Astrocyte (in vitro differentiated cells and primary cell): ENCODE measurements at regions not wholly inside any gene's neighbourhood (a gene's known extent, or its start where the extent isn't known, plus 50 kb on each side); places are given as distances from the start of the nearest gene placed in this dataset.

Source experiments
- DNase-seq: peaks from one replicate; pipeline ENCODE4 v3.0.0-alpha.2; 2010; ENCODE audit warnings: low read depth
- FAIRE-seq: peaks from 2 replicates; lab custom pipeline; 2011; peaks lifted over from hg19 to GRCh38; lab: Jason Lieb, UNC
- H2AFZ ChIP-seq: 2 replicates; pipeline ENCODE4 v1.6.0; 2012; ENCODE audit warnings: low read depth, low read length, inconsistent platforms
- H3K27ac ChIP-seq: 2 replicates; pipeline ENCODE4 v1.5.1; 2011; ENCODE audit warnings: low read depth, low read length, inconsistent platforms
- H3K27me3 ChIP-seq: 2 replicates; pipeline ENCODE4 v1.6.0; 2011; ENCODE audit warnings: low read length, inconsistent platforms; ENCODE audit not compliant: insufficient read depth
- H3K36me3 ChIP-seq: 2 replicates; pipeline ENCODE4 v1.5.1; 2011; ENCODE audit warnings: low read length, inconsistent platforms; ENCODE audit not compliant: insufficient read depth
- H3K4me1 ChIP-seq: 2 replicates; pipeline ENCODE4 v1.5.1; 2011; ENCODE audit warnings: low read length, inconsistent platforms; ENCODE audit not compliant: insufficient read depth
- H3K4me2 ChIP-seq: 2 replicates; pipeline ENCODE4 v1.6.0; 2012; ENCODE audit warnings: low read length, inconsistent platforms
- H3K4me3 ChIP-seq: 2 replicates; pipeline ENCODE4 v1.5.1; 2011; ENCODE audit warnings: low read depth, mild to moderate bottlenecking, low read length, inconsistent platforms; ENCODE audit not compliant: insufficient read depth
- H3K79me2 ChIP-seq: 2 replicates; pipeline ENCODE4 v1.6.0; 2012; ENCODE audit warnings: mild to moderate bottlenecking, low read length, inconsistent platforms; ENCODE audit not compliant: insufficient read depth
- H3K9ac ChIP-seq: 2 replicates; pipeline ENCODE4 v1.6.0; 2012; ENCODE audit warnings: mild to moderate bottlenecking, low read length, inconsistent platforms
- H3K9me3 ChIP-seq: 2 replicates; pipeline ENCODE4 v1.5.1; 2012; ENCODE audit warnings: low read depth, mild to moderate bottlenecking, low read length, inconsistent platforms; ENCODE audit not compliant: insufficient read depth
- H4K20me1 ChIP-seq: 2 replicates; pipeline ENCODE4 v1.6.0; 2012; ENCODE audit warnings: low read length, inconsistent platforms; ENCODE audit not compliant: insufficient read depth
- H3K27ac Mint-ChIP-seq: one replicate; pipeline ENCODE4 v1.8.0; 2021; ENCODE audit warnings: mild to moderate bottlenecking, mixed read lengths; ENCODE audit not compliant: unreplicated experiment
- H3K27me3 Mint-ChIP-seq: one replicate; pipeline ENCODE4 v1.8.0; 2021; ENCODE audit warnings: low read depth, mixed read lengths; ENCODE audit not compliant: unreplicated experiment
- H3K36me3 Mint-ChIP-seq: one replicate; pipeline ENCODE4 v1.8.0; 2021; ENCODE audit warnings: low read depth, mixed read lengths; ENCODE audit not compliant: unreplicated experiment
- H3K4me1 Mint-ChIP-seq: one replicate; pipeline ENCODE4 v1.8.0; 2021; ENCODE audit warnings: low read depth, mixed read lengths; ENCODE audit not compliant: unreplicated experiment
- H3K4me3 Mint-ChIP-seq: one replicate; pipeline ENCODE4 v1.8.0; 2021; ENCODE audit warnings: mild to moderate bottlenecking, moderate library complexity, mixed read lengths; ENCODE audit not compliant: unreplicated experiment
- H3K9me3 Mint-ChIP-seq: one replicate; pipeline ENCODE4 v1.8.0; 2021; ENCODE audit warnings: mild to moderate bottlenecking, mixed read lengths; ENCODE audit not compliant: unreplicated experiment
- EZH2 ChIP-seq: IDR thresholded peaks from 2 replicates; pipeline ENCODE4 v1.6.1; 2012; ENCODE audit warnings: mild to moderate bottlenecking, low read length, inconsistent platforms; ENCODE audit not compliant: insufficient read depth
- TF ChIP-seq, protein P1 (sequence below): IDR thresholded peaks from 2 replicates; pipeline ENCODE4 v1.5.1; 2011; ENCODE audit warnings: low read depth, mild to moderate bottlenecking, inconsistent platforms, low read length, moderate library complexity; ENCODE audit not compliant: insufficient read depth

GRCh38 chr9:99387431-99387830 lies 165.3 kb downstream of the SEC61B start:
- no peak overlapping the region for H3K4me3 Mint-ChIP-seq
- H3K9me3 Mint-ChIP-seq = peaks cover 5% of the 10 kb centered on the region
- DNase-seq (no peak), FAIRE-seq (no peak)
- H3K4me1 Mint-ChIP-seq = peaks cover 10% of the 10 kb centered on the region
- no peaks in the 10 kb centered on the region for H3K36me3 Mint-ChIP-seq
- H3K9me3 ChIP-seq = no peaks in the 10 kb centered on the region
- H3K27ac Mint-ChIP-seq = no peak overlapping the region
- peaks cover 9% of the 10 kb centered on the region for H3K27me3 Mint-ChIP-seq
- no peaks in the 10 kb centered on the region for H4K20me1 ChIP-seq
- peaks cover 6% of the 10 kb centered on the region for H3K4me1 ChIP-seq
- H3K4me2 ChIP-seq = no peak overlapping the region
- H3K79me2 ChIP-seq = no peaks in the 10 kb centered on the region
- no peak overlapping the region for H2AFZ ChIP-seq
- TF ChIP-seq, protein P1, sequence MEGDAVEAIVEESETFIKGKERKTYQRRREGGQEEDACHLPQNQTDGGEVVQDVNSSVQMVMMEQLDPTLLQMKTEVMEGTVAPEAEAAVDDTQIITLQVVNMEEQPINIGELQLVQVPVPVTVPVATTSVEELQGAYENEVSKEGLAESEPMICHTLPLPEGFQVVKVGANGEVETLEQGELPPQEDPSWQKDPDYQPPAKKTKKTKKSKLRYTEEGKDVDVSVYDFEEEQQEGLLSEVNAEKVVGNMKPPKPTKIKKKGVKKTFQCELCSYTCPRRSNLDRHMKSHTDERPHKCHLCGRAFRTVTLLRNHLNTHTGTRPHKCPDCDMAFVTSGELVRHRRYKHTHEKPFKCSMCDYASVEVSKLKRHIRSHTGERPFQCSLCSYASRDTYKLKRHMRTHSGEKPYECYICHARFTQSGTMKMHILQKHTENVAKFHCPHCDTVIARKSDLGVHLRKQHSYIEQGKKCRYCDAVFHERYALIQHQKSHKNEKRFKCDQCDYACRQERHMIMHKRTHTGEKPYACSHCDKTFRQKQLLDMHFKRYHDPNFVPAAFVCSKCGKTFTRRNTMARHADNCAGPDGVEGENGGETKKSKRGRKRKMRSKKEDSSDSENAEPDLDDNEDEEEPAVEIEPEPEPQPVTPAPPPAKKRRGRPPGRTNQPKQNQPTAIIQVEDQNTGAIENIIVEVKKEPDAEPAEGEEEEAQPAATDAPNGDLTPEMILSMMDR = no peak
- H3K4me3 ChIP-seq = no peak overlapping the region
- no peaks in the 10 kb centered on the region for H3K36me3 ChIP-seq
- no peak overlapping the region for H3K9ac ChIP-seq
- no peak overlapping the region for H3K27ac ChIP-seq
- peaks cover 1% of the 10 kb centered on the region for H3K27me3 ChIP-seq

- DNase-seq (peak; percentile 62), FAIRE-seq (no peak)
- Histone ChIP-seq H3K36me3 (no peaks in the 10 kb centered on the region), H3K4me2 (no peak overlapping the region), H3K4me3 (no peak overlapping the region), H4K20me1 (no peaks in the 10 kb centered on the region), H3K4me1 (peaks cover 6% of the 10 kb centered on the region), H2AFZ (no peak overlapping the region), H3K27ac (no peak overlapping the region), H3K9me3 (no peaks in the 10 kb centered on the region), H3K79me2 (no peaks in the 10 kb centered on the region), H3K9ac (no peak overlapping the region), H3K27me3 (peaks cover 2% of the 10 kb centered on the region)
- Mint-ChIP-seq H3K27me3 (no peaks in the 10 kb centered on the region), H3K4me3 (no peak overlapping the region), H3K4me1 (peaks cover 10% of the 10 kb centered on the region), H3K27ac (no peak overlapping the region), H3K36me3 (no peaks in the 10 kb centered on the region), H3K9me3 (peaks cover 1% of the 10 kb centered on the region)
- TF ChIP-seq, protein P1 = no peak
- TF ChIP-seq EZH2 = no peak
Measured at GRCh38 chr9:99389087-99390033, 167.3 kb downstream of the SEC61B start.
